ENCODE measurements at regions not wholly inside any gene's neighbourhood (a gene's known extent, or its start where the extent isn't known, plus 50 kb on each side); places are given as distances from the start of the nearest gene placed in this dataset.

- no peak for TF ChIP-seq EP300 (IDR thresholded peaks at IDR 0.05)
- no peak for TF ChIP-seq CTCF (IDR thresholded peaks at IDR 0.05)
- no peak for TF ChIP-seq POLR2A (IDR thresholded peaks at IDR 0.05)
- TF ChIP-seq POLR2AphosphoS5 (IDR thresholded peaks at IDR 0.05), result no peak
Observed at GRCh38 chr9:89891221-89891590, 286.4 kb downstream of the GADD45G start.

Measured in suprapubic skin (tissue), 4 donors.